ENCODE measurements at regions not wholly inside any gene's neighbourhood (a gene's known extent, or its start where the extent isn't known, plus 50 kb on each side); places are given as distances from the start of the nearest gene placed in this dataset.

- no peaks in the 10 kb centered on the region for H3K36me3 ChIP-seq (replicated peaks)
- no peak for TF ChIP-seq CTCF (IDR thresholded peaks at IDR 0.05; ENCODE audit: low read depth, low read length, missing control alignments)
- no peak overlapping the region for H3K27ac ChIP-seq
- in situ Hi-C loops (cut with HindIII; ENCODE audit: low pct_ligation_motif_present, low sequenced_read_pairs): no loop called here
- no peak overlapping the region for H3K4me3 ChIP-seq (ENCODE audit: low read depth, low read length)
- no peak for DNase-seq
- no peaks in the 10 kb centered on the region for H3K27me3 ChIP-seq (replicated peaks)
Measured at GRCh38 chr2:36270758-36271157, 84.8 kb upstream of the CRIM1 start.

GRCh38 chr2:36267194-36267593 is 88.4 kb upstream of the CRIM1 start:
- Histone ChIP-seq H3K4me3 (ENCODE audit: low read depth, low read length) (no peak overlapping the region), H3K36me3 (replicated peaks) (no peaks in the 10 kb centered on the region), H3K27me3 (replicated peaks) (no peaks in the 10 kb centered on the region), H3K27ac (no peak overlapping the region)
- in situ Hi-C loops (cut with HindIII; ENCODE audit: low pct_ligation_motif_present, low sequenced_read_pairs): no loop called here
- TF ChIP-seq CTCF (IDR thresholded peaks at IDR 0.05; ENCODE audit: low read depth, low read length, missing control alignments): no peak
- DNase-seq: no peak

GRCh38 chr2:36266536-36267121 is 88.9 kb upstream of the CRIM1 start:
- in situ Hi-C loops (cut with HindIII; ENCODE audit: low pct_ligation_motif_present, low sequenced_read_pairs): no loop called here
- no peak for DNase-seq
- H3K27me3 ChIP-seq (replicated peaks): no peaks in the 10 kb centered on the region
- no peaks in the 10 kb centered on the region for H3K36me3 ChIP-seq (replicated peaks)
- no peak overlapping the region for H3K27ac ChIP-seq
- no peak overlapping the region for H3K4me3 ChIP-seq (ENCODE audit: low read depth, low read length)
- no peak for TF ChIP-seq CTCF (IDR thresholded peaks at IDR 0.05; ENCODE audit: low read depth, low read length, missing control alignments)

- DNase-seq: no peak
- Histone ChIP-seq H3K27me3 (replicated peaks) (no peaks in the 10 kb centered on the region), H3K27ac (no peak overlapping the region), H3K36me3 (replicated peaks) (no peaks in the 10 kb centered on the region), H3K4me3 (ENCODE audit: low read depth, low read length) (no peak overlapping the region)
- TF ChIP-seq CTCF (IDR thresholded peaks at IDR 0.05; ENCODE audit: low read depth, low read length, missing control alignments): no peak
- in situ Hi-C loops (cut with HindIII; ENCODE audit: low pct_ligation_motif_present, low sequenced_read_pairs): no loop called here
Measured at GRCh38 chr2:36262581-36262980, 93.0 kb upstream of the CRIM1 start.

- Histone ChIP-seq H3K27me3 (replicated peaks) (no peaks in the 10 kb centered on the region), H3K27ac (no peak overlapping the region), H3K4me3 (ENCODE audit: low read depth, low read length) (no peak overlapping the region), H3K36me3 (replicated peaks) (no peaks in the 10 kb centered on the region)
- no peak for TF ChIP-seq CTCF (IDR thresholded peaks at IDR 0.05; ENCODE audit: low read depth, low read length, missing control alignments)
- DNase-seq: no peak
- in situ Hi-C loops (cut with HindIII; ENCODE audit: low pct_ligation_motif_present, low sequenced_read_pairs): no loop called here
Measured at GRCh38 chr2:36255863-36256262, 99.7 kb upstream of the CRIM1 start.

- Histone ChIP-seq H3K27me3 (replicated peaks) (no peaks in the 10 kb centered on the region), H3K4me3 (ENCODE audit: low read depth, low read length) (no peak overlapping the region), H3K27ac (no peak overlapping the region), H3K36me3 (replicated peaks) (no peaks in the 10 kb centered on the region)
- no peak for DNase-seq
- in situ Hi-C loops (cut with HindIII; ENCODE audit: low pct_ligation_motif_present, low sequenced_read_pairs): no loop called here
- TF ChIP-seq CTCF (IDR thresholded peaks at IDR 0.05; ENCODE audit: low read depth, low read length, missing control alignments): no peak
Measured at GRCh38 chr2:36253086-36253485, 102.5 kb upstream of the CRIM1 start.

Data from brain microvascular endothelial cell (primary cell).